Middle frontal gyrus (tissue), 1 donor: ENCODE measurements at regions not wholly inside any gene's neighbourhood (a gene's known extent, or its start where the extent isn't known, plus 50 kb on each side); places are given as distances from the start of the nearest gene placed in this dataset.

Experiments used
- DNase-seq: peaks from one replicate; pipeline ENCODE4 v3.0.0-alpha.2; 2015; ENCODE audit warnings: low spot score; ENCODE audit errors: extremely low spot score

GRCh38 chr2:71938108-71938507 lies 209.6 kb downstream of the CYP26B1 start:
- DNase-seq: no peak

GRCh38 chr2:71937396-71937795 lies 210.3 kb downstream of the CYP26B1 start:
- no peak for DNase-seq

GRCh38 chr2:71936076-71937030 lies 211.3 kb downstream of the CYP26B1 start:
- no peak for DNase-seq

- DNase-seq: no peak
Observed at GRCh38 chr2:71935262-71935848, 212.3 kb downstream of the CYP26B1 start.

- no peak for DNase-seq
Observed at GRCh38 chr2:71934595-71935261, 212.9 kb downstream of the CYP26B1 start.

- no peak for DNase-seq
Observed at GRCh38 chr2:71934320-71934593, 213.4 kb downstream of the CYP26B1 start.

- DNase-seq: no peak
Observed at GRCh38 chr2:71933467-71934319, 214.0 kb downstream of the CYP26B1 start.

- no peak for DNase-seq
Observed at GRCh38 chr2:71932780-71933466, 214.7 kb downstream of the CYP26B1 start.

- DNase-seq: no peak
Observed at GRCh38 chr2:71932037-71932779, 215.5 kb downstream of the CYP26B1 start.

GRCh38 chr2:71930049-71930681 lies 217.5 kb downstream of the CYP26B1 start:
- no peak for DNase-seq

- no peak for DNase-seq
Observed at GRCh38 chr2:71929482-71929772, 218.2 kb downstream of the CYP26B1 start.

- no peak for DNase-seq
Observed at GRCh38 chr2:71928734-71929481, 218.8 kb downstream of the CYP26B1 start.

- DNase-seq: no peak
Observed at GRCh38 chr2:71927757-71928715, 219.6 kb downstream of the CYP26B1 start.

GRCh38 chr2:71926876-71927756 lies 220.5 kb downstream of the CYP26B1 start:
- DNase-seq: no peak

GRCh38 chr2:71926089-71926447 lies 221.6 kb downstream of the CYP26B1 start:
- no peak for DNase-seq

- no peak for DNase-seq
Observed at GRCh38 chr2:71925268-71926088, 222.2 kb downstream of the CYP26B1 start.
